ENCODE measurements at regions not wholly inside any gene's neighbourhood (a gene's known extent, or its start where the extent isn't known, plus 50 kb on each side); places are given as distances from the start of the nearest gene placed in this dataset.

DNA sequence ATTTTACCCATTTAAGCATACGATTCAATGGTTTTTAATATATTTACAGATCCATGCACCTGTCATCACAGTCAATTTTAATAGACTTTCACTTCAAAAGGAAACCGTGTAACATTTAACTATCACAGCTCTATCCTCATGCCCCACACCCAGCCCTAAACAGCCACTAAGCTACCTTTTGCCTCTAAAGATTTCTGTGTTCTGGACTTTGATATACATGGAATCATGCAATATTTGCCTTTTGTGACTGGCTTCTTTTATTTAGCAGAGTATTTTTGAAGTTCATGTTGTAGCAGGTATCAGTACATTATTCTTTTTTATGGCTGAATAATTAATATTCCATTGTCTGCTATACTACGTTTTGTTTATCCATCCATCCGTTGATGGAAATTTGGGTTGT is 50.3 kb upstream of the STX16 start:
- no peak overlapping the region for H2AFZ ChIP-seq (ENCODE audit: insufficient read depth, low read depth, low read length, poor library complexity, severe bottlenecking)
- H3K4me3 Mint-ChIP-seq: no peak overlapping the region
- H3K36me3 ChIP-seq (replicated peaks in 1 of 2; ENCODE audit: control insufficient read depth in 1 of 2, insufficient read depth in 2 of 2, low read length in 2 of 2): no peaks in the 10 kb centered on the region
- no peak for DNase-seq
- intact Hi-C loops (cut with micrococcal nuclease): no loop called here
- H3K4me2 ChIP-seq (replicated peaks; ENCODE audit: extremely low read depth, low read length, poor library complexity, severe bottlenecking): no peak overlapping the region
- no peak overlapping the region for H3K27ac ChIP-seq (ENCODE audit: low read depth in 1 of 2, low read length in 2 of 2)
- TF ChIP-seq, protein P1, sequence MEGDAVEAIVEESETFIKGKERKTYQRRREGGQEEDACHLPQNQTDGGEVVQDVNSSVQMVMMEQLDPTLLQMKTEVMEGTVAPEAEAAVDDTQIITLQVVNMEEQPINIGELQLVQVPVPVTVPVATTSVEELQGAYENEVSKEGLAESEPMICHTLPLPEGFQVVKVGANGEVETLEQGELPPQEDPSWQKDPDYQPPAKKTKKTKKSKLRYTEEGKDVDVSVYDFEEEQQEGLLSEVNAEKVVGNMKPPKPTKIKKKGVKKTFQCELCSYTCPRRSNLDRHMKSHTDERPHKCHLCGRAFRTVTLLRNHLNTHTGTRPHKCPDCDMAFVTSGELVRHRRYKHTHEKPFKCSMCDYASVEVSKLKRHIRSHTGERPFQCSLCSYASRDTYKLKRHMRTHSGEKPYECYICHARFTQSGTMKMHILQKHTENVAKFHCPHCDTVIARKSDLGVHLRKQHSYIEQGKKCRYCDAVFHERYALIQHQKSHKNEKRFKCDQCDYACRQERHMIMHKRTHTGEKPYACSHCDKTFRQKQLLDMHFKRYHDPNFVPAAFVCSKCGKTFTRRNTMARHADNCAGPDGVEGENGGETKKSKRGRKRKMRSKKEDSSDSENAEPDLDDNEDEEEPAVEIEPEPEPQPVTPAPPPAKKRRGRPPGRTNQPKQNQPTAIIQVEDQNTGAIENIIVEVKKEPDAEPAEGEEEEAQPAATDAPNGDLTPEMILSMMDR (IDR thresholded peaks at IDR 0.05): no peak
- no peaks in the 10 kb centered on the region for H3K79me2 ChIP-seq (ENCODE audit: insufficient read depth, low read length)
- no peaks in the 10 kb centered on the region for H3K27me3 ChIP-seq (ENCODE audit: control insufficient read depth in 2 of 2, insufficient read depth in 2 of 2, low read length in 2 of 2)
- H3K4me3 ChIP-seq (replicated peaks in 1 of 3; ENCODE audit: low read depth in 2 of 3, low read length in 3 of 3): no peak overlapping the region
- H3K27ac Mint-ChIP-seq: no peak overlapping the region
- H3K27me3 Mint-ChIP-seq (ENCODE audit: low read depth in 3 of 3): peaks cover 3 to 8% (median 5%) of the 10 kb centered on the region in 3 donors
- H3K9me3 Mint-ChIP-seq: peaks cover 0 to 6% (median 0%) of the 10 kb centered on the region in 7 donors
- 100% methylated on average over 1 of the region's 4 CpGs for WGBS (ENCODE audit: insufficient coverage)
- H3K4me1 Mint-ChIP-seq: no peaks in the 10 kb centered on the region
- no peaks in the 10 kb centered on the region for H4K20me1 ChIP-seq (ENCODE audit: insufficient read depth, low read length)
- H3K4me1 ChIP-seq (ENCODE audit: control insufficient read depth in 1 of 2, insufficient read depth in 2 of 2, low read length in 2 of 2): no peaks in the 10 kb centered on the region
- H3K9ac ChIP-seq (ENCODE audit: insufficient read depth, low read length, poor library complexity, severe bottlenecking): no peak overlapping the region
- no peaks in the 10 kb centered on the region for H3K36me3 Mint-ChIP-seq
- no peaks in the 10 kb centered on the region for H3K9me3 ChIP-seq (replicated peaks in 1 of 2; ENCODE audit: control insufficient read depth in 1 of 2, insufficient read depth in 1 of 2, low read length in 2 of 2)

- H3K4me3 ChIP-seq (replicated peaks in 1 of 3; ENCODE audit: low read depth in 2 of 3, low read length in 3 of 3): no peak overlapping the region
- WGBS (ENCODE audit: insufficient coverage): 95% methylated on average over 9 of the region's 10 CpGs
- H3K27me3 Mint-ChIP-seq (ENCODE audit: low read depth in 3 of 3): peaks cover 5 to 8% (median 5%) of the 10 kb centered on the region in 3 donors
- TF ChIP-seq, protein P1 (IDR thresholded peaks at IDR 0.05): no peak
- H3K9me3 ChIP-seq (replicated peaks in 1 of 2; ENCODE audit: control insufficient read depth in 1 of 2, insufficient read depth in 1 of 2, low read length in 2 of 2): no peaks in the 10 kb centered on the region
- H3K4me1 ChIP-seq (ENCODE audit: control insufficient read depth in 1 of 2, insufficient read depth in 2 of 2, low read length in 2 of 2): no peaks in the 10 kb centered on the region
- no peak overlapping the region for H3K4me2 ChIP-seq (replicated peaks; ENCODE audit: extremely low read depth, low read length, poor library complexity, severe bottlenecking)
- no peaks in the 10 kb centered on the region for H3K79me2 ChIP-seq (ENCODE audit: insufficient read depth, low read length)
- no peaks in the 10 kb centered on the region for H4K20me1 ChIP-seq (ENCODE audit: insufficient read depth, low read length)
- intact Hi-C loops (cut with micrococcal nuclease): no loop called here
- H3K4me3 Mint-ChIP-seq: no peak overlapping the region
- H3K27me3 ChIP-seq (ENCODE audit: control insufficient read depth in 2 of 2, insufficient read depth in 2 of 2, low read length in 2 of 2): no peaks in the 10 kb centered on the region
- H3K36me3 ChIP-seq (replicated peaks in 1 of 2; ENCODE audit: control insufficient read depth in 1 of 2, insufficient read depth in 2 of 2, low read length in 2 of 2): no peaks in the 10 kb centered on the region
- peaks cover 0 to 6% (median 0%) of the 10 kb centered on the region in 7 donors for H3K9me3 Mint-ChIP-seq
- no peak for DNase-seq
- H3K36me3 Mint-ChIP-seq: no peaks in the 10 kb centered on the region
- H3K27ac Mint-ChIP-seq: no peak overlapping the region
- H3K9ac ChIP-seq (ENCODE audit: insufficient read depth, low read length, poor library complexity, severe bottlenecking): no peak overlapping the region
- H3K4me1 Mint-ChIP-seq: no peaks in the 10 kb centered on the region
- no peak overlapping the region for H2AFZ ChIP-seq (ENCODE audit: insufficient read depth, low read depth, low read length, poor library complexity, severe bottlenecking)
- H3K27ac ChIP-seq (ENCODE audit: low read depth in 1 of 2, low read length in 2 of 2): no peak overlapping the region
Measured at GRCh38 chr20:58599966-58600365, 51.1 kb upstream of the STX16 start.
